ENCODE measurements at regions not wholly inside any gene's neighbourhood (a gene's known extent, or its start where the extent isn't known, plus 50 kb on each side); places are given as distances from the start of the nearest gene placed in this dataset.
"Not testable (repeated sequence)": the region's sequence is repeated elsewhere in the genome, so short reads cannot be mapped to it uniquely, and the experiment has no call there.

DNA sequence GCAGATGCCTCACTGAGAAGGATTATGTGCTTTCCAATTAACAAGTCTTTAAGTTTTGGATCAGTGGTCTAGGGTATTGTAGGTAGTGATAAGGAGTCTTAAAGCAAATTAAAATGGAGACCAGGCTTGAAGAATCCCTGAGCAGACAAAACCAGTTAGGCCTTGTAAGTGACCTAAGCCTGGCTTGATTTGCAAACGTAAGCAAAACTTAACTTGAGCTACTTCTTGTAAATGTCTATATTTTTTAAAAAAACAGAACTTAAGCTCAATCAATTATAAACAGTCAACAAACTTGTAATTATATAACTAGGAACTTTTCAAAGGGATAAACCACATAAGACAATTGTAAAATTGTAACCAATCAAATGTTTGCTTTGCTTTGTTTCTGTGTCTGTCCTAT, 72.7 kb upstream of the NALF2 start:
- DNase-seq = no peak

DNA sequence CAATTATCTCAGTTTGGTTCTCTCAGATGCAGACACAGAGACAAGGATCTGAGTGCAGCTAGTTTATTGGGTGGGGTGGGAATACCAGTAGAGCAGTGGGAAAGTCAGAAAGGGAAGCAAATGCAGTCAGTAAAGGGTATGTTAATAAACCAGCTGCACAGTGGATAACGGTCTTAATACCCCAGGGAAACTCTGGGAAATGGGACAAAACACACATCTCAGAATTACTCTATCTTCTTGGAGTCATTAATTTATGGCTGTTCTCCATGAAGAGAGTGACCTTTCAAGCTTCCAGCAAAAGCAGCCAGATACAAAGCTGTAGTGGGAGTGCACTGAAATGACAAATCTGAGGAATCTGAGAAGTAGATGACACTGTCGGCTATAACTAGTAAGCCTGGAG, 73.3 kb upstream of the NALF2 start:
- DNase-seq = no peak

DNA sequence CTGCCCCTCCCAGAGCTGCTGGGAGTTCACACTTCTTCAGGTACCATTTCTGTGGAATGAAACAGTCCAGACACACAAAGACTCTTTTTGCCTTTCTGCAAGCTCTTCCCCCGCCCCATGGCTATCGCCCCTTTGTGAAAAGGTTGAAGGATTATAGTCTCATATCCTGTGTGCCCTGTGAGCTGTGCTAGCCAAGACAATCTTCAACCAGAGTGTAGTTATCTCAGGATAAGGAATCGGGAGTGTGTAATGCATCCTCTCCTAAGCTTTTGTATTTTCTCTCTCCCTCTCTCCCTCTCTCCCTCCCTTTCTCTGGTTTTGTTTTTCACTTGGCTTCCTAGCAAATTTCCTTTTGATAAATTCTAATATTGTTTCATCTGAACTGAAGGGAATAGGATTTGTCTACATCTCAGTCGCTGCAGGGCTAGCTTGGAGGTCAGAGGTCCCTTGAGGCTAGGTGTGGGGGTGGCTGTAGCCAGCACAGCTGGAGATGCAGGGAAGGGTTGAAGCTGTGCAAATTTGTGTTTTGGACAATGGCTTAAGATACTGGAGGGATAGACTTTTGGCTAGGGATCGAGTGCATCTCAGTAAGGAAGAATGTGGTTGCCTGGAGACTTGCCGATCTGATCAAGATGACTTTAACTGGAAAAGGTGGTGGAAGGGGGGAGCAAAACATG, 74.6 kb upstream of the NALF2 start:
- DNase-seq = peak; percentile 58

DNA sequence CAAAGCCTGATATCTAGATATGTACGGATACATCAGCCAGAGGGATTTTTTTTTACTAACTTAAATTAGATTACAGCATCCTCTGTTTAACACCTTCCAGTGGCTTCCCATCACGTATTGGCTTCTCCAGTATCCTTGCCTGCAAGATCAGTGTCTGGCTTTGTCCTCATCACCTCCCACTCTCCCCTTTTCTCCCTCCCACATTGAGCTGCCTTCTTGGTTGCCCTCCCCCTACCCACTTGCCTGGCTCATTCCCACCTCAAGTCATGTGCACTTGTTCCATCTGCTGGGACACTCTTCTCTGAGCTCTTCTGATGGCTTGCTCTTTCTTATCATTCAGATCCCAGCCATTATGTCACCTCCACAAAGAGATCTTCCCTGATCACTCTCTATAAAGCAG, 75.9 kb upstream of the NALF2 start:
- DNase-seq = no peak

DNA sequence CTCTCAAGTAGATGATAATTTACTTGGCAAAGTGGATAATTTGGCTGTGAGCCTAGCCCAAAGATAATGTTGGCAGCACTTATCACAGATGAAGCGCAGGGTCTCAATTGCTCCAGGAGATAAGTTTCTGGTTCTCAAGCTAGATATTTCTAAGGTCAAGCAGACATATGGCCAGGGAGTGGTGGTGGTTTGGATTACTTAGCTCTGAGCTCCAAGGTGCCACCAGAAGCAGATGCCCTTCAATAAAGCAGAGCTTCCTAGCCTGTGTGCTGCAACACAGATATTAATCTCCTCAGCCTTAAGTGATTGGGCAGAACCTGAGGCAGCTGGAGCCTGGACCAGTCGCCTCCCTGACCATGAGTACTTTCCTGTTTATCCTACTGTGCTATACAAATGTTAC, 79.2 kb upstream of the NALF2 start:
- DNase-seq = no peak

DNA sequence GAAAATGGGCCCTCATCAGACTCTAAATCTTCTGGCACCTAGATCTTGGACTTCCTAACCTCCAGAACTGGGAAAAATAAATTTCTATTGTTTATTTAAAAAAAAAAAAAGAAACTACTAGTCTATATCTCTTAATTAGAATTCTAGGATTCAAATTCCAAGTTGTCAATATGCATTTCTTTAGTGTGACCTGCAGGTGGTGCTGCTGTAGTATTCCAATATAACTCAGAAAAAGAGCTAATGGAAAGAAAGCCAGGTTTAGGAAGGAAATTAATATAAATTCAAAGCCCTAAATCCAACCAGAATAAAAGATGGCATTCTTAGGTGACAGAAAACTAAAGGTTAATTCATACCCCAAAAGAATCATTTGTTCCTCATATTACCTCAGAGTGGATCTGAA, 80.0 kb upstream of the NALF2 start:
- no peak for DNase-seq

DNA sequence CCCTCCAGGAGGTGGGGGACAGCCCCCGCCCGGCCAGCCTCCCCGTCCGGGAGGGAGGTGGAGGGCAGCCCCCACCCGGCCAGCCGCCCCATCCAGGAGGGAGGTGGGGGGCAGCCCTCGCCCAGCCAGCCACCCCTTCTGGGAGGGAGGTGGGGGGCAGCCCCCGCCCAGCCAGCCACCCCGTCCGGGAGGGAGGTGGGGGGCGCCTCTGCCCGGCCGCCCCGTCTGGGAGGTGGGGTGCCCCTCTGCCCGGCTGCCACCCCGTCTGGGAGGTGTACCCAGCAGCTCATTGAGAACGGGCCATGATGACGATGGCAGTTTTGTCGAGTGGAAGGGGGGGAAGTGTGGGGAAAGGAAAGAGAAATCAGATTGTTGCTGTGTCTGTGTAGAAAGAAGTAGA, 81.9 kb upstream of the NALF2 start:
- not testable (repeated sequence) for DNase-seq

DNA sequence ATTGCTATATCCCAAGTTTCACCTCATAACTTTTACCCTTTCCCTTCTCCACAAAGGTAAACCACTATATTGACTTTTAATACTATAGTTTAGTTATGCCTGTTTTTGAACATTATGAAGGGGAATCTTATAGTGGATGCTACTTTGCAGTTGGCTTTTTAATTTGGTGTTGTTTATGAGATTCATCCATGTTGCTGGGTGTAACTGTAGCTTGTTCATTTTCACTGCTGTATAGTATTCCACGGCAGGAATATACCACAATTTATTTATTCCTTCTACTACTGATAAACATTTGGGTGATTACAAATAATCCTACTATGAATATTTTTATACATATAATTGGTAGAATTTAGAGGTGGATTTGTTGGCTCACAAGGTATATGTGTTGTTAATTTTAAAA, 88.4 kb upstream of the NALF2 start:
- no peak for DNase-seq

DNA sequence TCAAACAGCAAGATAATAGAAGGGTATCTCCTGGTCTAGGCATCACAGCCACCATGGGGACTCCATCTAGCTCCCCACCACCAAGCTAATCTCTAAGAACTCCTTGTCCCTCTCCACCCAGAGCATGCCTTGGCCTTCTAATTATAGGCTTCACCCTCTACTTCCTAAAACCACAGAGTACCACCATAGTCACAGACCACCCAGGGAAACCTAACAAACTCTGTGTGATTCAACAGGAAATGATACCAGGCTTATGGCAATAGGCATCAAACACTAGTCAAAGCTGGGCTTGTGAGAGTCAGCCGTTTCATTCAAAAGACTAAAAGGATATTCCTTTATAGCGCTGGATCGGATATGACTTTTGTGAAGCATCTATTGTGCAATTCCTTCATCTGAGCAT, 91.5 kb upstream of the NALF2 start:
- DNase-seq = no peak

DNA sequence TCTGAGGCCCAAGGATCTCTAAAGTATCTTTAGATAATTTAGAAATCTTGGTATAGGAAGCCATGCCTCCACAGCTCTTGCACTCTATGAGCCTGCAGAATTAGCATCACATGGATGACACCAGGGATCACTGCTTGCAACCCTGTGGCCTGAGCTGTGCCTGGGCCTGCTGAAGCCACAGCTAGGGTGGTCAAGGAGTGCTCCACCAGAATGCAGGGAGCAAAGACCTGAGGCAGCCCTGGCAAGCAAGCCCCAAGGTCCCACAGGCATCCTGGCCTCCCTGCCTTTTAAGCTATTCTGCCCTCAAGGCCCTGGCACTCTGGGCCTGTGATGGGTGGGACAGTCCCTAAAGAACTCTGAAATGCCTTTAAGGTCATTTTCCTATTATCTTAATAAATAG, 105.2 kb upstream of the NALF2 start:
- no peak for DNase-seq

DNA sequence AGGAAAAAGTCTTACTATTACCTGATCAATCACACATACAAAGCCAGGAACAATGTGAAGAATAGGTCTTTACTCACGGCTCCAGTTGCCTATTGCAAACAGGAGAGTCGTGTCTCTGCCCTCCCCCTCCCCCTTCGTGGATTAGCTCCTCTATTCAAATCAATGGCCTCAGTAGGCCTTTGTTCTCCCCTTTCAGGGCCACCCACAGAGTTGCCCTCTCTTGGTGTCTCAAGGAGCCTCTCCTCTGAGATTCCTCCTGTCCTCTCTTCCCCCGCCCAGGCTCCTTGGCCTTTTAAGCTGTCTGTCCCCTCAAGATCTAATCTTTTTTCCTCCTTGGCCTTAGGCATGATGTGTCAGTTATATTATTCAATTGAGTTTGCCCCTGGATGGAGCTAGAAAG, 107.2 kb upstream of the NALF2 start:
- DNase-seq = no peak

DNA sequence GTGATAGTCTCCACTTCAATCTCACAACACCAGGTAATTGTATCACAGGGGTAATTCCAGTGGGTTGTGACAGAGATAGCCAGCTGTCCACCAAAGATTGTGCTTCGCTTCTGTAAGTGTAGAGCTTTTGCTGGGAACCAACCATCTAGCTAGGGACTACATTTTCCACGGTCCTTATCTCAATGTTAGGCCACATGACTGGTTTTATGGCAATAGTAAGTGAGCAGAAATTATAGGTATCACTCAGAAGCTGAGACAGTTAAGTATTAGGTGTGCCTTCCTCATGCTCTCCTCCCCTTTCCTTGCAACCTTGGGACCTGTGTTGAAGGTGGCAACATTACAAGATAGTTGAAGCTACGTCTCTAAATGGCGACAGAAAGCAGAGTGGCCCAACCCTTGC, 108.8 kb upstream of the NALF2 start:
- no peak for DNase-seq

DNA sequence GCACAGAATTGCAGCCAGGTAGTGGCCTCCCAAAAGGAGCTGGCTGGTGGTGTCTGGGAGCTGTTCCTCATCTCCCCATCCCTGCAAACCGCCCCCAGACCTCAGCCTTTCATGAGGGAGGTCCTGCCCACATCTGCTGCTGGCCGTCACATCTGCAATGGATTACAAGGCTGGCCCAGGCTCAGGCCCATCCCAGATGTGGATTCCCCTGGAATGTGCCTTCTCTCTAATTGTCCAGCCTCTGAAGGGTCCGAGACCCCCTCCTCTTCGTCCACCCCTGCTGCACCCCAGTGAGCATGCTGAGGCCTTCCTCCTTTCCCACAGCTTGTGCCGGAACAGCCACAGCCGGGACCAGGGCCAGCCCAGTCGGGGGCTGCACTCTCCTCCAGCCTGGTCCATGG, 115.0 kb upstream of the NALF2 start:
- peak; percentile 74 for DNase-seq

DNA sequence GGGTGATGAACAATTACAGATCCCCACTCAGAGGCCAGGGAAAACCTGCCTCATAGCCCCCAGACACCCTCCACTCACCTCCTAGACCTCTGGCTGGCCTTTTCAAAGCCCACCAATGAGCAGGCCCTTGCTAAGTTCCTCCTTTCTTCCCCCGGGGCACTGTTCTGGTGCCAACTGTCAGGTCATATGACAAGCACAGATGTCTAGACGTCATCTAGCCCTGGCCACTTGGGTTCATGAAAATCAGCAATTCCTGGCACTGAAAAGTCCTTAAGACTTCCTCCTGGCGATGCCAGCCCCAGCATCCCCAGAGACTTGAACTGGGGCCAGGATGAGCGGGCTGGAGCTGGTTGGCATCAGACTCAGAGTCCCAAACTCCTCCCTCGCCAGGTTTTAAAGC, 115.6 kb upstream of the NALF2 start:
- peak; percentile 64 for DNase-seq

DNA sequence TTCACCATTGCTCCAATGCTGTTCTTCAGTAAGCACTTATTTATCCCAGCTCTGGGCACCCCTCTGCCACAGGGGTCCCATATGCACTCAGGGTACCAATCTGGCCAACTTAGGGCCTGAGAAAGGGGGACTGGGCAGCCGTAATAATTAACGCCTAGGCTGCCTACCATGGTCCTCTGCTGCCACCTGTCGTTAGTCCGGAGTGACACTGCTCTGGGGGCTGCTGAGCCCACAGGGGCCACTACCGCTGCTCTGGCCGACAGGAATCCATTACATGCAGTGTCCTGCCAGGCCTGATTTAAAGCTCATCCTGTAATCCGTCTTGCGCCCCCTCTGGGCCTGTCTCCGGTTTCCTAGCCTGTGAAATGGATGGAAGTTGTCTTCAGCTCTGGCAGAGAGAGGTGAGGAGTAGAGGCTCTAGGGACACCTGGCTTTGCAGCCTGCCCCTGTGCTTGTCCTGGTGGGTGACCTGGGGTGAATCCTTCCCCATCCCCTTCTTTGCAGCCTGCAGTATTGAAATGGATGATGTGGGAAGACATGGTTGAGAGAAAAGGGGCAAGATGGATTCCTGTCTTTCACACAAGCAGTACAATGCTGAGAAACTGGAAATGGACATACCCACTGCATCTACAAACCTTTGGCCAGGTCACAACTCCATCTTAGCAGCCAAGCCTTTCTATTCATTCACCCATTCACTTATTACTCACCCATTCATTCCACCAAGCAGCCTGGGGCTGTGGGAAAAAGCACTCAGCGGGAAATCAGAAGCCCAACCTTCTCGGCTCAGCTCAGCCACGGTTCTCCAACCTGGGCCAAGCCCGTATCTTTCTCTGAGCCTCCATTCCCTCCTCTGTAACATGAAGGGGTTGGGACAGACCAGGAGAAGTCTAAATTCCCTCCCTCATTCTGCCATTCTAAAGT, 116.3 kb upstream of the NALF2 start:
- peak; percentile 73 for DNase-seq

DNA sequence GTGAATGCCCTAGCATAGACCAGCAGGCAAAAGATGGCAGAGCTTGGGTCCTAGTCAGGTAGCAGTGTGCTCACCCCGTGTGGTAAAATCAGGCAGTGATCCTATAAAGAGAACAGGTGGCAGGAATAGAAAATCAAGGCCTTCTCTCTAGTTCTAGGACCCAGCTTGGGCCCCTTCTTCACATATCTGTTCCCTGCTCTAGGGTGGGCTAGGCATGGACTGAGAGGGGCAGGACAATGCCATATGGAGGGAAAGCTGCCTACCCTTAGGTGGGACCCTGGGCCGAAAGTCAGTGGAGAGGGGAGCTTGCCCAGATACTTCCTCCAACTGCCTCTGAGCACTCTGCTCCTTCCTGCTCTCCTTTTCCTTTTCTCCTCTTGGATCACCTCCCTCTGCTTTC, 117.4 kb upstream of the NALF2 start:
- DNase-seq = no peak

DNA sequence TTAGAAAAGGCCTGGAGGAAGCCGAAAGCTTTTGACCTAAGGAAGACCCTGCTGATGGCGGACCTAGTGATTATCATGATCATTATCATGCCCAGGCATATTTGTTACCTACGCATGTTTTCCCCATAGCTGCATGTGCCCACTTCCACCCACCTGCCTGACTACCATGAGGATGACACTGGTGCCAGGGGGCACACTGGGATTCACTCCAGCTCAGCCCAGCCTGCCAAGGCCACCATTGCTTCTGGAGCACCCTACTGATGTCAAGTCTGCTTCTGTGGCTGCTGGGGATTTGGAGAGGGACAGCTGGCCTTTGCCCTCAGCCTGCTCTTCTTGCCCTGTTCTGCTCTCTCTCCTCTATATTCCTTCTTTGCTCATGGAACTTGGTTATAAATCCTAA, 124.7 kb upstream of the NALF2 start:
- DNase-seq = no peak

DNA sequence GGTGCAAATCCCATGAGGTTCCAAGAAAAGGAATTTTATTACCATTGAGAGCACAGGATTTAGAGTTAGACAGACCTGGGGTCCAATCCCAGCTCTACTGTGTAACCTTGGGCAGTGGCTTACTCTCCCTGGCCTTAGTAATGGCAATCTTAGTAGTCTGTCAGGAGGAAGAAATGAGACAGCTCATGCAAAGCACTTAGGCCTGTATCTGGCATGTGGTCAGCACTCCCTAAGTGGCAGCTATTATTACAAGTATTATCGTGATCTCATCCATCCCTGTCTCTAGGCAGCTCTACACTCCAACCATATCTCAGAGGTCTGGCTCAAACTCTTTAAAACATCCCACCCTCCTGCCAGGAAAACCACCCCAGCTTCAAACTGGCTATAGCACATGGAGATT, 129.6 kb upstream of the NALF2 start:
- DNase-seq = no peak

DNA sequence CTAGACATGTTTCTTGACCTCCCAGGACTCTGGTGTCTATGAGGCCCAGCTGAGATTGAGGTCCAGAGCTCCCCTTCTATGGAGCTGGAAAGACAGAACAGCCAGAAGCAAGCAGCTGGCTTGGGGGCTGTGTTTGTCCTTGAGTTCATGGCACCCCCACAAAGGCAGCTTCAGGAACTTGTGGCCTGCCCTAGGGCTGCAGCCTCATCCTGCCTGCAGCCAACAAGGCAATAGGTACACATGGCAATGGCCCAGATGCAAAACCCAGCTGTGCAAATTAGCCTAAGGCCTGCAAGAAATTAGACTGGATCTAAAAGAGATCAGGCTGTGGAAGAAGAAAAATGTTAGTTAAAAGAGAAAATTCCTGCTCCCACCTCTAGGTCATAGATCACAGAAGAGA, 131.7 kb upstream of the NALF2 start:
- no peak for DNase-seq

DNA sequence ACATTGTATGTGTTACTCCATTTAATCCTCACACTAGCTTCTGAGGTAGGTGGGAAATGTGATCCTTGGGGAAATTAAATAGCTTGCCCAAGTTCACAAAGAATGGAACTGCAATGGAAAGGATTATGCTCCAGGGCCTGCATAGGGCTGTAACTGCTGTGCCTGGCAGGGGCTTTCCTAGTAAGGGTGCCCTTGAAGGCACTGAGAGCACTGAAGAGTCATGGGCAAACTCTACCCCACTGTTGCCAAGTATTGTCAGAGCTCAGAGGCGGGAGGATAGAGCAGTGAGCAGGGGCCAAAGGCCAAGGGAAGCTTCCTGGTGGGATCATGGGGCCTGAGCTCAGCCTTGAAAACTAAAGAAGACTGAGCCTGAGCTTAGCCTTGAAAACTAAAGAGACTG, 133.0 kb upstream of the NALF2 start:
- DNase-seq = no peak

DNA sequence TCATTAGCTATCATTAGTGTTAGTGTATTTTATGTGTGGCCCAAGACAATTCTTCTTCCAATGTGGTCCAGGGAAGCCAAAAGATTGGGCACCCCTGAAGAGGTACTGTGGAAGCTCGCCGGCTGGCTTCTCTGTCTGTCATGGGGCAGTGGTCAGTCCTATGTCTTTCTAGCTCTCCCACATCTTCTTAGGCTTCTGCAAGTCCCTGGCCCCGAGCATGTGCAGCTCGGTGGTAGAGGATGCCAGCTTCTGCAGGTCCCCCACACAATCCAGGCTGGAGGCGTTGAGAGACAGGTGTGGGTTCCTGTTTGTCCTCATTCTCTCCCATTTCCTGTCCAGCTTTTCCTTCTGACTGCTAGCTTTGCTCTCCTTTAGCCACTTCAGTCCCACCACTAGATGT, 134.1 kb upstream of the NALF2 start:
- DNase-seq = no peak

DNA sequence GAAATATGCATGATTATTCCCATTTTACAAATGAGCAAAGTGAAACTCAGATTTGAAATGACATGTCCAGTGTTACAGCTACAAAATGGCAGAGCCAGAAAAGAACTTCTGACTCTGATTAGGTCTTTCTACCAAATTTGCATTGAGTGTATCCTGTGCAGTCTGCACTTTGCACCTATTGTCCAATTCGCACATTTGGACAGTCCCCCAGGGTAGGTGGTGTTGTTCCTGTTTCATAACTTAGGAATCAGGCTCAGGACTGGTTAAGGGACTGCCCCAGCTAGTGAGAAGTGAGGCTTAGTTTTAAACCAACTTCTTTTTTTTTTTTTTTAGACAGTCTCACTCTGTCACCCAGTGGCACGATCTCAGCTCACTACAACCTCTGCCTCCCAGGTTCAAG, 137.9 kb upstream of the NALF2 start:
- DNase-seq = no peak

DNA sequence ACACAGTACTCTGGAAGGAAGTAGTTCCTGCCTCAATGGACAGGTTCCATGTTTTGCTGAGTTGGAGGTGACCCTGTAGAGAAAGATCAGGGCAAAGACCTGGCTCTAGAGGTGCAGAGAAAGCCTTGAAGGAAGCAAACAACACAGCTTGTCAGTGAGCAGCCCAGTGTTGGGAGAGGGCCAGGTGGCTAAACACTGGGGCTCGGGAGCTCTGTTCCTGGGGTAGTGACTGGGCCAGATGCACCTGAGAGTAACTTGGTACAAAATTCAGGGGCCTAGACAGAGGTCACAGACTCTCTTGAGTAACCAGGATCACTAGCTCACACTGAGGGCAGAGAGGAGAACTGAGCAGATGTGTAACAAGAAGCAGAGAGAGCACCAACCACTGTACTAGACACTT, 138.4 kb upstream of the NALF2 start:
- no peak for DNase-seq

DNA sequence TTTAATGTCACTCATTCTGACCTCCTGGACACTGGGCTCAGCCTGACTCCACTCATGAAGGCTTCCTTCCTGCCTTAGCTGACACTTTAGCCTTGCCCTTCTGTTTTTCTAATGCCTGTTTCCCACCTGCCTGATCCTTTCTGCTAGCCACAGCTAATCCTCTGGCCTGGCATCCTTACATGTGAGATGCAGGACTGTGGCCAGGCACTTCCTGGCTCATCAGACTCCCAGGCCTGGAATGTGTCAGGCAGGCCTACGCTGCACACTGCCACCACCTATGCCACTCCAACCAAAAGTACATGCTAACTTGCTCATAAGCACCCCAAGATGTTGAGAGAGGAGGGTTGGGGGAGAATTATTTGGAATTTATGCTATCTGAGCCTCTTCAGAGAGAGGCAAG, 138.8 kb upstream of the NALF2 start:
- no peak for DNase-seq

DNA sequence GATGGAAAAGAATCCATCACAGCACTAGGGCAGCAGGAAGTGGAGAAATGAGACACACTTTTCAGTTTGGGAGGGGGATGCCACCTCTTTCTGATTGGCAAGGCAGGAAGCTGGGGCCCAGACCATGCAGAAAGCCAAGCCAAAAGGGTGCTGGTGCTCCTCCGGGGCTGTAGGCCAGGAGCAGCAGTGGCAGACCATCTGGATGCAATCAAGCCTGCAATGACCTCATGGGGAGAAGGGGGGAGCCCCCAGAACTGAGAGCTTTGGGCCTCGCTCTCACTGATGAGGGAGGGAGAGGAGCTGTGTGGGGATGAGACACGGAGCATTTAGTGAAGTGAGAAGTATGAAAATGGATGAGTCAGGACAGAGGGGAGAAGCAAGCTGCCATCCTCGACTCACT, 141.3 kb upstream of the NALF2 start:
- DNase-seq = peak; percentile 65
